Dedifferentiated amniotic fluid mesenchymal stem cell (primary cell): ENCODE measurements at regions not wholly inside any gene's neighbourhood (a gene's known extent, or its start where the extent isn't known, plus 50 kb on each side); places are given as distances from the start of the nearest gene placed in this dataset.
"Not testable (repeated sequence)": the region's sequence is repeated elsewhere in the genome, so short reads cannot be mapped to it uniquely, and the experiment has no call there.

Experiments
- DNase-seq: peaks from one replicate; pipeline ENCODE4 v3.0.0-alpha.2; 2016; ENCODE audit errors: extremely low spot score

- no peak for DNase-seq
Measured at GRCh38 chr7:68078157-68078710, 1081.6 kb downstream of the TYW1 start.

- DNase-seq = not testable (repeated sequence)
Measured at GRCh38 chr7:68082066-68082960, 1085.7 kb downstream of the TYW1 start.

GRCh38 chr7:68082961-68083657 lies 1086.5 kb downstream of the TYW1 start:
- not testable (repeated sequence) for DNase-seq

GRCh38 chr7:68087401-68087800 lies 1090.8 kb downstream of the TYW1 start:
- no peak for DNase-seq

- no peak for DNase-seq
Measured at GRCh38 chr7:68088879-68089278, 1092.2 kb downstream of the TYW1 start.

GRCh38 chr7:68090256-68090655 lies 1093.6 kb downstream of the TYW1 start:
- DNase-seq = not testable (repeated sequence)

GRCh38 chr7:68103319-68103718 lies 1106.7 kb downstream of the TYW1 start:
- DNase-seq = no peak

- DNase-seq = no peak
Measured at GRCh38 chr7:68107261-68107660, 1110.6 kb downstream of the TYW1 start.

- DNase-seq = no peak
Measured at GRCh38 chr7:68107968-68108367, 1111.3 kb downstream of the TYW1 start.

- no peak for DNase-seq
Measured at GRCh38 chr7:68109299-68109698, 1112.7 kb downstream of the TYW1 start.

GRCh38 chr7:68119411-68119810 lies 1122.8 kb downstream of the TYW1 start:
- no peak for DNase-seq

GRCh38 chr7:68121056-68121455 lies 1124.4 kb downstream of the TYW1 start:
- no peak for DNase-seq

- no peak for DNase-seq
Measured at GRCh38 chr7:68121655-68122054, 1125.0 kb downstream of the TYW1 start.

- no peak for DNase-seq
Measured at GRCh38 chr7:68122801-68123200, 1126.2 kb downstream of the TYW1 start.

GRCh38 chr7:68125168-68125567 lies 1128.5 kb downstream of the TYW1 start:
- DNase-seq = no peak

GRCh38 chr7:68133045-68133444 lies 1136.4 kb downstream of the TYW1 start:
- DNase-seq = no peak

GRCh38 chr7:68143345-68143744 lies 1146.7 kb downstream of the TYW1 start:
- DNase-seq = no peak

- DNase-seq = no peak
Measured at GRCh38 chr7:68146983-68147382, 1150.3 kb downstream of the TYW1 start.

GRCh38 chr7:68147614-68148238 lies 1151.1 kb downstream of the TYW1 start:
- DNase-seq = no peak

- no peak for DNase-seq
Measured at GRCh38 chr7:68148440-68148839, 1151.8 kb downstream of the TYW1 start.

- no peak for DNase-seq
Measured at GRCh38 chr7:68152205-68152604, 1155.6 kb downstream of the TYW1 start.

- no peak for DNase-seq
Measured at GRCh38 chr7:68155676-68156075, 1159.0 kb downstream of the TYW1 start.
